DND-41 (cell line): ENCODE measurements at regions not wholly inside any gene's neighbourhood (a gene's known extent, or its start where the extent isn't known, plus 50 kb on each side); places are given as distances from the start of the nearest gene placed in this dataset.
"Not testable (repeated sequence)": the region's sequence is repeated elsewhere in the genome, so short reads cannot be mapped to it uniquely, and the experiment has no call there.

Experiments used
- ATAC-seq: fragments of 200-7000 bp; cut with Tn5 transposase; 3 replicates; pipeline ENCODE4 v1.9.1; 2021; ENCODE audit warnings: low read depth; ENCODE audit not compliant: insufficient read depth
- DNase-seq: peaks from one replicate; pipeline ENCODE4 v3.0.0-alpha.2; 2020
- H2AFZ ChIP-seq: 2 replicates; pipeline ENCODE4 v1.6.0; 2012; ENCODE audit warnings: low read depth, low read length
- H3K27ac ChIP-seq: 2 replicates; pipeline ENCODE4 v1.5.1; 2012; ENCODE audit warnings: low read length, inconsistent platforms
- H3K27me3 ChIP-seq: fragments of 200-600 bp; sonication (generic); 2 replicates; pipeline ENCODE4 v1.6.0; 2012; ENCODE audit warnings: low read length, mild to moderate bottlenecking, inconsistent platforms; ENCODE audit not compliant: insufficient read depth, poor library complexity
- H3K36me3 ChIP-seq: 2 replicates; pipeline ENCODE4 v1.5.1; 2012; ENCODE audit warnings: low read length, inconsistent platforms; ENCODE audit not compliant: insufficient read depth
- H3K4me1 ChIP-seq: 2 replicates; pipeline ENCODE4 v1.5.1; 2012; ENCODE audit warnings: mild to moderate bottlenecking, low read length; ENCODE audit not compliant: insufficient read depth
- H3K4me2 ChIP-seq: 2 replicates; pipeline ENCODE4 v1.6.0; 2012; ENCODE audit warnings: mild to moderate bottlenecking, moderate library complexity, low read length, inconsistent platforms; ENCODE audit not compliant: insufficient read depth
- H3K4me3 ChIP-seq, 2 experiments: fragments of 200-600 bp in 1 of 2; shearing (Covaris generic) in 1 of 2; 2 replicates each; pipeline ENCODE4 v1.5.1; 2012 to 2016; ENCODE audit warnings: inconsistent platforms in 2 of 2, low read length in 2 of 2, mild to moderate bottlenecking in 2 of 2, low read depth in 1 of 2, moderate library complexity in 1 of 2
- H3K79me2 ChIP-seq: 2 replicates; pipeline ENCODE4 v1.6.0; 2012; ENCODE audit warnings: low read length, inconsistent platforms; ENCODE audit not compliant: insufficient read depth
- H3K9ac ChIP-seq: 2 replicates; pipeline ENCODE4 v1.6.0; 2012; ENCODE audit warnings: low read depth, mild to moderate bottlenecking, inconsistent platforms, low read length, moderate library complexity
- H3K9me3 ChIP-seq: 2 replicates; pipeline ENCODE4 v1.5.1; 2012; ENCODE audit warnings: low read length, moderate library complexity, mild to moderate bottlenecking, inconsistent platforms; ENCODE audit not compliant: insufficient read depth, severe bottlenecking
- H4K20me1 ChIP-seq: 2 replicates; pipeline ENCODE4 v1.6.0; 2012; ENCODE audit warnings: low read length; ENCODE audit not compliant: insufficient read depth
- EZH2 ChIP-seq: IDR thresholded peaks from 3 replicates; pipeline ENCODE4 v1.6.1; 2012; ENCODE audit warnings: borderline replicate concordance, low read depth, mild to moderate bottlenecking, moderate library complexity, low read length, inconsistent platforms; ENCODE audit not compliant: severe bottlenecking
- TF ChIP-seq, protein P1 (sequence below): IDR thresholded peaks from 2 replicates; pipeline ENCODE4 v1.5.1; 2012; ENCODE audit warnings: borderline replicate concordance, low read length, moderate library complexity, mild to moderate bottlenecking; ENCODE audit not compliant: poor library complexity, severe bottlenecking; ENCODE audit errors: extremely low read depth

DNA sequence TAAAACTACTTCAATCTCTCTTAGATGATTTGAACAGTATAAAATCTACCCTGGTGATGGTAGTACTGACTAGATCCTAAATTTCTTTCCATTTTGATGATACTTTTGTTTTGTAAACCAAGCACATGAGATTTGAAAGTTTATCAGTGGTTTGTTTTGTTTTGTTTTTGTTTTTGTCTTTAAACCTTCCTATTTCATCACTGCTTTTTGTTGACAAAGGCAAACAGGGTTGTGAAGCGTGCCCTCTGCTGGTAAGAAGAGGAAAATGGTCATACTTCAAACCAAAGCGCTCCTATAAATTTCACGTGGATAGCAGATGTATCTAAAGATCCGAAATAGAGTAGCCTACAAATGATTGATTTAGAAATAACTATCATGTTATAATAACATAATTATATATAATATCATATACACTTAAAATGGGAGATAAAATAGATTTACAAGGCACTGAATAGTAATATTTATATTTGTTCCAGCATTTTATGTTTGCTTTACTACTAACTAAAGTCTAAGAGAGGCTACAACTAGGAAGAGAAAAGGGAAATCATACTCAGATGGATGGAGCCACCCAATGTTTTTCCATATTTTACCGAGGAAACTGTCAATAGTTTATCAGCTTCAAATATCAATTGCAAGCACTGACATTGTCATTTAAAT is 254.0 kb upstream of the USP15 start:
- H3K9ac ChIP-seq = no peak overlapping the region
- H3K4me2 ChIP-seq = no peak overlapping the region
- H3K27ac ChIP-seq = no peak overlapping the region
- ATAC-seq (peak; percentile 58; the same call in 2 of the 3 replicates), DNase-seq (peak; percentile 23)
- H4K20me1 ChIP-seq = no peaks in the 10 kb centered on the region
- no peaks in the 10 kb centered on the region for H3K27me3 ChIP-seq
- no peaks in the 10 kb centered on the region for H3K9me3 ChIP-seq
- no peaks in the 10 kb centered on the region for H3K79me2 ChIP-seq
- TF ChIP-seq, protein P1, sequence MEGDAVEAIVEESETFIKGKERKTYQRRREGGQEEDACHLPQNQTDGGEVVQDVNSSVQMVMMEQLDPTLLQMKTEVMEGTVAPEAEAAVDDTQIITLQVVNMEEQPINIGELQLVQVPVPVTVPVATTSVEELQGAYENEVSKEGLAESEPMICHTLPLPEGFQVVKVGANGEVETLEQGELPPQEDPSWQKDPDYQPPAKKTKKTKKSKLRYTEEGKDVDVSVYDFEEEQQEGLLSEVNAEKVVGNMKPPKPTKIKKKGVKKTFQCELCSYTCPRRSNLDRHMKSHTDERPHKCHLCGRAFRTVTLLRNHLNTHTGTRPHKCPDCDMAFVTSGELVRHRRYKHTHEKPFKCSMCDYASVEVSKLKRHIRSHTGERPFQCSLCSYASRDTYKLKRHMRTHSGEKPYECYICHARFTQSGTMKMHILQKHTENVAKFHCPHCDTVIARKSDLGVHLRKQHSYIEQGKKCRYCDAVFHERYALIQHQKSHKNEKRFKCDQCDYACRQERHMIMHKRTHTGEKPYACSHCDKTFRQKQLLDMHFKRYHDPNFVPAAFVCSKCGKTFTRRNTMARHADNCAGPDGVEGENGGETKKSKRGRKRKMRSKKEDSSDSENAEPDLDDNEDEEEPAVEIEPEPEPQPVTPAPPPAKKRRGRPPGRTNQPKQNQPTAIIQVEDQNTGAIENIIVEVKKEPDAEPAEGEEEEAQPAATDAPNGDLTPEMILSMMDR = peak; percentile 74
- TF ChIP-seq EZH2 = no peak
- no peaks in the 10 kb centered on the region for H3K36me3 ChIP-seq
- H3K4me3 ChIP-seq = no peak overlapping the region
- no peak overlapping the region for H2AFZ ChIP-seq
- H3K4me1 ChIP-seq = no peaks in the 10 kb centered on the region

DNA sequence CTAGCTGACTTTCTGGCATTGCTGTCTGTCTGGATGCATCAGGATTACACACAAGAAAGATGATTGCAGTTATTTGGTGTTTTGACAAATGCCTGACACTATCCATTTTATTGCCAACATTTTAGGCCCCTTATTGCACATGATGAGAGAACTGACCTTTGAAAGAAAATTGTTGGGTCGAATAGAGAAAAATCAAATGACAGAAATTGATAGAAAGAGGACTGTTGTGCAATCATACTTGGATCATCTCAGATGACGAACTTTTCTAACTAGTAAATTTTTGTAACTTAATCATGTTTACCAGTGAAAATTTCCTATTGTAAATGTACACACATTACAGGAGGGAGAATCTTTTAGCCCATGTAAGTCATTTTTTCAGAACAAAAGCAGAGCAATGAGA is 251.5 kb upstream of the USP15 start:
- no peak overlapping the region for H3K4me3 ChIP-seq
- H3K4me1 ChIP-seq = no peaks in the 10 kb centered on the region
- H3K9ac ChIP-seq = no peak overlapping the region
- H3K9me3 ChIP-seq = no peaks in the 10 kb centered on the region
- no peaks in the 10 kb centered on the region for H3K36me3 ChIP-seq
- DNase-seq (no peak), ATAC-seq (no peak)
- no peak overlapping the region for H2AFZ ChIP-seq
- H4K20me1 ChIP-seq = no peaks in the 10 kb centered on the region
- no peak for TF ChIP-seq EZH2
- TF ChIP-seq, protein P1 = no peak
- H3K27ac ChIP-seq = no peak overlapping the region
- H3K4me2 ChIP-seq = no peak overlapping the region
- no peaks in the 10 kb centered on the region for H3K79me2 ChIP-seq
- no peaks in the 10 kb centered on the region for H3K27me3 ChIP-seq

DNA sequence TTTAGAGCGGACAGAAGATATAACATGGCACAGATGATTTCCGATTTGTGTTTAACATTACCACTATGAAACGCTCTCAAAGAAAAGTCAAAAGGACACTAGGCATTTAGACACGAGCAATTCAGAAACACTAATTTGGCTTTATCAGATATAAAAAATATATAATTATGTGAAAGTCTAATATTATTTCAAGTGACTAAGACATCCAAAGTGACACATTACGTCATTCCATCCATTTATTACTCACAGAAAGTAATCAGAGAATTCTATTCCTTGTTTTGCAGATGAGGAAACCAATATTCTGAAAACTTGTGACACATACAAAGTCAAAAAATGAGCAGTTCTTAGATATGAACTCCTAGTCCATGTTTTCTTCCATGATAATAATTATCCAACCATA is 250.8 kb upstream of the USP15 start:
- Histone ChIP-seq H3K27me3 (no peaks in the 10 kb centered on the region), H3K79me2 (no peaks in the 10 kb centered on the region), H3K9me3 (no peaks in the 10 kb centered on the region), H3K4me2 (no peak overlapping the region), H3K36me3 (no peaks in the 10 kb centered on the region), H2AFZ (no peak overlapping the region), H4K20me1 (no peaks in the 10 kb centered on the region), H3K27ac (no peak overlapping the region), H3K4me3 (no peak overlapping the region), H3K4me1 (no peaks in the 10 kb centered on the region), H3K9ac (no peak overlapping the region)
- ATAC-seq = no peak
- DNase-seq = no peak
- TF ChIP-seq, protein P1 = no peak
- no peak for TF ChIP-seq EZH2

DNA sequence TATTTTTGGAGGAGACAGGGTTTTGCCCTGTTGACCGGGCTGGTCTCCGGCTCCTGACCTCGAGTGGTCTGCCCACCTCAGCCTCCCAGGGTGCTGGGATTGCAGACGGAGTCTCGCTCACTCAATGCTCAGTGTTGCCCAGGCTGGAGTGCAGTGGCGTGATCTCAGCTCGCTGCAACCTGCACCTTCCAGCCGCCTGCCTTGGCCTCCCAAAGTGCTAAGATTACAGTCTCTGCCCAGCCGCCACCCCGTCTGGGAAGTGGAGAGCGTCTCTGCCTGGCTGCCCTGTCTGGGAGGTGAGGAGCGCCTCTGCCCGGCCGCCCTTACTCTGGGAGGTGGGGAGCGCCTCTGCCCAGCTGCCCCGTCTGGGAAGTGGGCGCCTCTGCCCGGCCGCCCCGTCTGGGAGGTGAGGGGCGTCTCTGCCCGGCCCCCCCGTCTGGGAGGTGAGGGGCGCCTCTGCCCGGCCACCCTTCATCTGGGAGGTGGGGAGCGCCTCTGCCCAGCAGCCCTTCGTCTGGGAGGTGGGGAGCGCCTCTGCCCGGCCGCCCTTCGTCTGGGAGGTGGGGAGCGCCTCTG is 249.8 kb upstream of the USP15 start:
- H3K4me3 ChIP-seq, H4K20me1 ChIP-seq, H3K27me3 ChIP-seq, H3K79me2 ChIP-seq, H3K4me2 ChIP-seq, H3K27ac ChIP-seq, ATAC-seq, DNase-seq, H3K4me1 ChIP-seq, H3K9ac ChIP-seq, H2AFZ ChIP-seq, H3K36me3 ChIP-seq, H3K9me3 ChIP-seq: not testable (repeated sequence)

DNA sequence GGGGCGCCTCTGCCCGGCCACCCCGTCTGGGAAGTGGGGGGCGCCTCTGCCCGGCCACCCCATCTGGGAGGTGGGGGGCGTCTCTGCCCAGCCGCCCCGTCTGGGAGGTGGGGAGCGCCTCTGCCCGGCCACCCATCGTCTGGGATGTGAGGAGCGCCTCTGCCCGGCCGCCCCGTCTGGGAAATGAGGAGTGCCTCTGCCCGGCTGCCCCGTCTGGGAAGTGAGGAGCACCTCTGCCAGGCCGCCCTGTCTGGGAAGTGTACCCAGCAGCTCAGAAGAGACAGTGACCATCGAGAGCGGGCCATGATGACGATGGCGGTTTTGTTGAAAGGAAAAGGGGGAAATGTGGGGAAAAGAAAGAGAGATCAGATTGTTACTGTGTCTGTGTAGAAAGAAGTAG is 249.2 kb upstream of the USP15 start:
- H3K36me3 ChIP-seq, H2AFZ ChIP-seq: not testable (repeated sequence)

More for the DNA sequence above, 249.2 kb upstream of the USP15 start:
- not testable (repeated sequence) for DNase-seq, ATAC-seq, H3K4me3 ChIP-seq, H3K9me3 ChIP-seq, H3K27ac ChIP-seq, H3K79me2 ChIP-seq, H3K27me3 ChIP-seq, H3K4me1 ChIP-seq, H4K20me1 ChIP-seq, H3K4me2 ChIP-seq, H3K9ac ChIP-seq
